GM18867 (cell line): ENCODE measurements at regions not wholly inside any gene's neighbourhood (a gene's known extent, or its start where the extent isn't known, plus 50 kb on each side); places are given as distances from the start of the nearest gene placed in this dataset.
A peak's percentile ranks its signal among the peaks of the same experiment; 100 is the strongest.
"Not testable (repeated sequence)": the region's sequence is repeated elsewhere in the genome, so short reads cannot be mapped to it uniquely, and the experiment has no call there.

ENCODE experiments used
- ATAC-seq: cut with Tn5 transposase; IDR thresholded peaks from one replicate; pipeline ENCODE4 v1.9.1; 2021; ENCODE audit warnings: mild to moderate bottlenecking, moderate library complexity; ENCODE audit not compliant: unreplicated experiment

DNA sequence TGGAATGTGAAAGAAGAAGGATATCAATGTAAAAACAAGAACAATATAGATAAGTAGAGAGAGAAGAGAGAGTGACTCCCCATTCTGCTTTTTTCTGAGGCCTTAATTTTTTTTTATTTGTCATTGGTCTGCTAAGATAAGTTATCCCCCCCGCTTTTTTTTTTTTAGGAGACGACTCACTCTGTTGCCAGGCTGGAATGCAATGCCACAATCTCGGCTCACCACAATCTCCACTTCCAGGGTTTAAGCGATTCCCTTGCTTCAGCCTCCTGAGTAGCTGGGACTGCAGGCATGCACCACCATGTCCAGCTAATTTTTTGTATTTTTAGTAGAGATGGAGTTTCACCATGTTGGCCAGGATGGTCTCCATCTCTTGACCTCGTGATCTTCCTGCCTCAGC lies 677.0 kb downstream of the MAFB start:
- ATAC-seq = not testable (repeated sequence)

GRCh38 chr20:40010483-40010882 lies 678.6 kb downstream of the MAFB start:
- ATAC-seq = no peak

DNA sequence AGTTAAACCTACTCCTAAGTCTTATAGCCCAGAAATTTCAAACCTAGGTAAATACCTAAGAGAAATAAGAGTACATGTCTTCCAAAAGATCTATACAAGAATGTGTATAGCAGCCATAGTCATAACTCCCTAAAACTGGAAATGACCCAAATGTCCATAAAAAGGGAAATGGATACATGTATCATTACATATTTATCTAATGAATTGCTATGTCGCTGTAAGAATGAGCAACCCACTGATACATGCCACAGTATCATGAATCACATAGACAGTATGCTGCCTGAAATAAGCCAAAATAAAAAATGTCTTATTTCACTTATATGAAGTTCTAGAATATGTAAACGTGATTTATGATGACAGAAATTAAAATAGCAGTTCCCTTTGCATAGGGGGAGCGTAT lies 679.5 kb downstream of the MAFB start:
- ATAC-seq = no peak

DNA sequence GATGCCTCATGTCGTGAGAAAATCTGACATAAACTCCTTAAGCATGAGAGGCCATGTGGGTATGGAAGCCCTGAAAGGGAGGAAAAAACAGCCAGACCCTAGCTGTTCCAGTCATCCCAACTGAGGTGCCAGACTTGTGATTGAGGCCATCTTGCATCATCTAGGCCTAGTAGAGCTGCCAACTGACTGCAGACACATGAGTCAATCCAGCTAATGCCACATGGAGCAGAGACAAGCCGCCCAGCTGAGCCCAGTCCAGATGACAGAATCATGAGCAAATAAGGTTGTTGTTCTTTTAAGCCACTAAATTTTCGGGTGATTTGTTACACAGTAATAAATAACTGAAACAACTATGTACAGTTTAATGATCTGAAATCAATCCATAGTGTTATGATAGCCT lies 680.9 kb downstream of the MAFB start:
- ATAC-seq = no peak

DNA sequence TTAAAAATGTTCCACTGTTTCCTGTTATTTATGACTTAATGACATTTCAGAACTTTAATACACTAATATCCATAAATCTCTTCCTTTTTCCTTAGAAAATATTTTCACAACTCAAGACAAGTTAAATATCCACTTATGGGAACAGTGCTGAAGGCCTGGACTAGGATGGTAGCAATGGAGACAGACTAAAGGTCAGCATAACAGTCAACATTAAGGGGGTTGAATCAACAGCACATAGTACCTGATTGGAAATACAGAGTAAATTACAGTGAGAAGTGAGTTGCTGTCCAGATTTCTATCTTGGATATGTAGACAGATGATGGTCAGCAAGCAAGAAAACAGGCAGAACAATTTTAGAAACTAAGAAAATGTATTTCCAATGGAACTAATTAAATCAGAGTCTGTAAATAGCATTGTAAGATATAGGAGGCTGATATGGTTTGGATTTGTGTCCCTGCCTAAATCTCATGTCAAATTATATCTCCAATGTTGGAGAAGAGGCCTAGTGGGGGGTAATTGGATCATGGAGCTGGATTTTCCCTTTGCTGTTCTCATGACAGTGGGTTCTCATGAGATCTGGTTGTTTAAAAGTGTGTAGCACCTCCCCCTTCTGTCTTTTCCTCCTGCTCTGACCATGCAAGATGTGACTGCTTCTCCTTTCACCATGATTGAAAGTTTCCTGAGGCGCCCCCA lies 682.7 kb downstream of the MAFB start:
- no peak for ATAC-seq

GRCh38 chr20:40004092-40004491 lies 684.9 kb downstream of the MAFB start:
- ATAC-seq = not testable (repeated sequence)

- ATAC-seq = no peak
Measured at GRCh38 chr20:39993742-39994141, 695.3 kb downstream of the MAFB start.

GRCh38 chr20:39990692-39991091 lies 698.3 kb downstream of the MAFB start:
- no peak for ATAC-seq

DNA sequence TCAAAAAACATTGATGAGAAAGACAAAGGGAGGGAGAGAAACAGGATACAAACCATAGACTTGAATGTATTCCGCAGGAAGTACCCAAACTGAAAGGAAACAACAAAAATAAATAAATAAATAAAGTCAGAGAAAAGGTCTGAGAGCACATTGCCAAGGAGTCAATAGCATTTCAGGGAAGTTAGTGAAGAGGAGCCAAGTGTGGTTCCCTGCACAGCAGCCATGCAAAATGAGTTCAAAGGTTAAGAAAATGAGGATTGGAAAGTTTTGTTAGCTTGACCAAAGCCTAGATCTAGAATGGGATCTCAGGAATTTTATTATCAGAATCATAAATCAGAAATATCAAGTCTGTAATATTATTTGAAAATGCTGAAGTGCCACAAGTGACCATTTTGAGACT lies 700.0 kb downstream of the MAFB start:
- no peak for ATAC-seq

- ATAC-seq = no peak
Measured at GRCh38 chr20:39986173-39986904, 702.7 kb downstream of the MAFB start.

- no peak for ATAC-seq
Measured at GRCh38 chr20:39985271-39985827, 703.7 kb downstream of the MAFB start.

GRCh38 chr20:39983655-39984054 lies 705.4 kb downstream of the MAFB start:
- ATAC-seq = no peak

DNA sequence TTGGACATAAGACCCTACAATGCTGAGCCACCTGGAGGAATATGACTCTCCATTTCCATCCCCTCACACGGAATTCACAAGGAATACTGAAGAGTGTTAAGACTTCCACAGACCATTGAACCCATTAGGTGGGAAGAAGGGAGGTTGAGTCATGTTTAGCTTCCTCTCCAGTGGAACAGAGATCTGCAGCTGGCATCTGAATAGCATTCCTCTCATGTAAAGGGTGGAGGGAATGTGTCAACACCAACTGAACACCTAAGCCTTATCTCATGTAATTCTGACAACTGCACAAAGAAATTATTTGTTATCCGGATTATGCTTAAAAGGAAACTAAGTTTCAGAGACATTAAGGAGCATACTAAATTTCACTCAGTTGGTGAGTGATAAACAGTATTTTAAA lies 705.9 kb downstream of the MAFB start:
- ATAC-seq = no peak

GRCh38 chr20:39974966-39975501 lies 714.0 kb downstream of the MAFB start:
- no peak for ATAC-seq

- no peak for ATAC-seq
Measured at GRCh38 chr20:39968495-39968894, 720.5 kb downstream of the MAFB start.

- ATAC-seq = no peak
Measured at GRCh38 chr20:39967806-39968205, 721.2 kb downstream of the MAFB start.

- ATAC-seq = no peak
Measured at GRCh38 chr20:39961637-39962244, 727.3 kb downstream of the MAFB start.

DNA sequence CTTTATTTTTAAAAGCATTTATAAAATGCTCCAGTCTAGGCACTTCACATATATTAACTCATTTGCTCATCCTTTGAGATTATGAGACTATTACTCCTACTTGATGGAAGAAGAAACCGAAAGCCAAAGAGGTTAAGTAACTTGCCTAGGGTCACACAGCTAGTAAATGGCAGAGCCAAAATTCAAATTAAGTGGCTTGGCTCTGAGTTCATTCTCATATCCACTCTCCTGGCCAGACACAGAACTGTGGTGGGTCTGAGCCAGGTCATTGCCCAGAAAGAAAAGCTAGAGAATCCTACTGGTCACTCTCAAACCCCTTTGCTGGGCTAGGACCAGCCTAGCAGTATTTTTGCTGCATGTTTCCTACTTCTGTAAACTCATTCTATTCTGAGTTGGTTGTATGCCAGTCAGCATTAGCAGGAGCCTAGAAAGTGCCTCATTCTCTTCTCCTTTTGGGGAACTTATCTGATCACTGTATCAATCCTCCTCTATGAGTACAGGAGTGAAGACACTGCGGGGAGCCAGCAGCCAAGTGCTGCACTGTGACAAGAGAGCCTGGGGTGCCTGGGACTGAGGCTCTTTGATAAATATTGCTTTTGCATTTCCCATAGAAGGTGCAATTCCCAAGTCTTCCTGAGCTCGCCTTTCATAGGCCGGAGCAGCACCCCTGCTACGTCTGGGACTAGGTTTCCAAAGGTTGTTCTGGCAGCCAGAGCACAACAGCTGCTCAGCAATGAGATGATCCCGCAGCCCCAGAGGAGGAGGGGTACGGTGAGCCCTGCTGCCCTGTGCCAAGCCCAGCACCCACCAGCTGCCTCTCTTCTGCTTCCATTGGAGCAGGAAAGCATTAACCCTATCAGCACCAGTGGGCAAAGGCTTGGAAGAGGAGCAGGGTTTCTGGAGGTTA lies 728.3 kb downstream of the MAFB start:
- ATAC-seq = peak; percentile 93

DNA sequence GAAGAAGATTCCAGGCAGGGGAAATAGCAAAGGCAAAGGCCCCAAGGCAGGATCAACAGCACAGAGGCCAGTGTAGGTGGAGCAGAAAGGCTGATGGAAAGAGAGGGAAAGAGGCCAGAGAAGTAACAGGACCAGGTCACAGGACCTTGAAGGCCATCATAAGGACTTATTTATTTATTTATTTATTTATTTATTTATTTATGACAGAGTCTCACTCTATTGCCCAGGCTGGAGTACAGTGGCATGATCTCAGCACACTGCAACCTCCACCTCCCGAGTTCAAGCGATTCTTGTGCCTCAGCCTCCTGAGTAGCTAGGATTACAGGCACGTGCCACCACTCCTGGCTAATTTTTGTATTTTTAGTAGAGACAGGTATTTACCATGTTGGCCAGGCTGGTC lies 731.1 kb downstream of the MAFB start:
- ATAC-seq = not testable (repeated sequence)

DNA sequence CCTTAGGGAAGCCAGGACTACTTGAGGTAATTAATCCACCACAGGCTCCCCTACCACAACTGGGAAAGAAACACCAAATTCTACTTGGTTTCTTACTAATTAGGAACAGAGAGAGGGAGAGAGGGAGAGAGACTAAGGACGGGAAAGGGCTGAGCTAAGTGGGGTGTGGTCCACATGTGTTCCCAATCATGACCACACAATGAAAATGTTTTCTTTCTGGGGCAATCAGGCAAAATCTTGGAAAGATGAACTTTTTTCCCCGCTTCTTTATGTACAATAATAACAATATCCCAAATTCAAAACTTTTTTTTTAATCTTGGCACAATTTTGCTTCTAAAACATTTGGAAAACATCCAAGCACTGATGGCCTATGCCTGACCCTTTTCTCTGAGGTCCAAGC lies 734.4 kb downstream of the MAFB start:
- no peak for ATAC-seq

DNA sequence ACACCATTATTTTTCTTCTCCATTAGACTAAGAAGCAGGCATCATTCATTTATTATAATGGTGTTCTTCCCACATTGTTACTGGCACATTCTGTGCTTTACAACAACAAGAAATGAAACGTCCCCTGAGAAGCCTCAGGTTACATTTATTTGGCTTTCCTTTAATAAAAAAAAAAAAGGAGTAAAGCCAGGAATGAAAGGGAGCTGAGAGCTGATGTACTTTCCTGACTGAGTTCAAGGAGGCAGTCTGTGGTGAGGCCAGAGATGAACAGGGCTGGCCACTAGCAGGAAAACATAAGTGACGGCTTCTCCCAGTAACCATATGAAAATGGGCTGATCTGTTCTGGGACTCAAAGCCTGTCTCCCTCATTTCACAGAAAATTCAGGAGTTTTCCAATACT lies 742.1 kb downstream of the MAFB start:
- no peak for ATAC-seq
